ENCODE measurements at regions not wholly inside any gene's neighbourhood (a gene's known extent, or its start where the extent isn't known, plus 50 kb on each side); places are given as distances from the start of the nearest gene placed in this dataset.

DNA sequence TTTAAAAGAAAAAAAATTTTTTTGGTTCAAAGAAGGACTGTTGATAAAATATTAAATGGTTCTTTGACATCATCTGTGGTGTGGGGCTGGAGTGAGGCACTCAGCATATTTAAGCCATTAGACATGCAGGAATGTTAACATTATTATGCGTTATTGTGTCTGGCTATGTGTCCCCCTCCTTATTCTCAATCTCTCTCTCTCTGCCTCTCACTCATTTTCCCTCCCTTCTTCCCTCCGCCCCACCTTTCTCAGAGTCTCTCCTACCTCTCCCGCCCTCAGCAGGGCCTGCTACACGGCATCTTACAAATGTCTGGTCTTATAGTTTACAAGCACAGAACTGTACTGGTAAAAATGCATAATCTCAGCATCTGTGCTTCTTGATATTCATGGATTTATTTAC, 287.8 kb upstream of the TMEM161B start:
- no peak for DNase-seq (ENCODE audit: low read depth)
- H3K4me3 ChIP-seq (ENCODE audit: control insufficient read depth, low read depth, low read length), result no peak overlapping the region
- TF ChIP-seq, protein P1, sequence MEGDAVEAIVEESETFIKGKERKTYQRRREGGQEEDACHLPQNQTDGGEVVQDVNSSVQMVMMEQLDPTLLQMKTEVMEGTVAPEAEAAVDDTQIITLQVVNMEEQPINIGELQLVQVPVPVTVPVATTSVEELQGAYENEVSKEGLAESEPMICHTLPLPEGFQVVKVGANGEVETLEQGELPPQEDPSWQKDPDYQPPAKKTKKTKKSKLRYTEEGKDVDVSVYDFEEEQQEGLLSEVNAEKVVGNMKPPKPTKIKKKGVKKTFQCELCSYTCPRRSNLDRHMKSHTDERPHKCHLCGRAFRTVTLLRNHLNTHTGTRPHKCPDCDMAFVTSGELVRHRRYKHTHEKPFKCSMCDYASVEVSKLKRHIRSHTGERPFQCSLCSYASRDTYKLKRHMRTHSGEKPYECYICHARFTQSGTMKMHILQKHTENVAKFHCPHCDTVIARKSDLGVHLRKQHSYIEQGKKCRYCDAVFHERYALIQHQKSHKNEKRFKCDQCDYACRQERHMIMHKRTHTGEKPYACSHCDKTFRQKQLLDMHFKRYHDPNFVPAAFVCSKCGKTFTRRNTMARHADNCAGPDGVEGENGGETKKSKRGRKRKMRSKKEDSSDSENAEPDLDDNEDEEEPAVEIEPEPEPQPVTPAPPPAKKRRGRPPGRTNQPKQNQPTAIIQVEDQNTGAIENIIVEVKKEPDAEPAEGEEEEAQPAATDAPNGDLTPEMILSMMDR (IDR thresholded peaks at IDR 0.05; ENCODE audit: control insufficient read depth, insufficient read depth, low read depth, low read length, missing control alignments), result no peak

DNA sequence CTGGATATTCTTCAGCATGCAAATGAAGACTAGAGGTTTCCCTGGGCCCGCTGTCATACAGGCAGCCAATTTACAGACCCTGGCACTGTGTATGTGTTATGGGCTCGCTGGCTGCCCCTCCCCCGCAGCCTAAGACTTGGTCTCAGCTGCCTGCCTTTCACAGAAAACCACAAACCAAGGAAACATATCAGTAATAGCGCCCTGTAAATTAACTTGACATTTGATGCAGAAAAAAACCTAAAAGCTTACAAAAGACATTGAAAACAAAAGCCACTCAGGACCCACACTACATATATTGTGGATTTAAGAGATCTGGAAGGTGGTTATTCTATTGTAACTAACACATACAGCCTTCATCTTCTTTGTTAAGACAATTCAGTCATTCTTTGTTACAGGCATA, 287.0 kb upstream of the TMEM161B start:
- TF ChIP-seq, protein P1 (IDR thresholded peaks at IDR 0.05; ENCODE audit: control insufficient read depth, insufficient read depth, low read depth, low read length, missing control alignments), result no peak
- DNase-seq (ENCODE audit: low read depth), result no peak

DNA sequence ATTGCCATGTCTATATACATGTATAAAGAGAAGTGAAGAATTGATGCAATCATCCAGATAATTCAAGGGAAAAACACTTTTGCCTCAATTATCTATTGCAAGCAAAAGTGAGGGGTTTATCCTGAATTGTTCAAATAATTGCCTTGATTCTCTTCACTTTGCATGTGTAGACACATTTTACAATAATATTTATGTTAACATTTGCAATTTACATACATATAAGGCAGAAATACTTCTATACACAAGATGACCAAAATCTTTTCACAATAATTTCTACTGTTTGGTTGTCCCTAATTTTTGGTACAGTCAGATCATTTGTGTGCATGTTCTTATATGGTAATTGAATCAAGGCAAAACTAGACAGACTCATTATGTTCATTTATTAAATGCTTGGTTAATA, 285.3 kb upstream of the TMEM161B start:
- TF ChIP-seq, protein P1 (IDR thresholded peaks at IDR 0.05; ENCODE audit: control insufficient read depth, insufficient read depth, low read depth, low read length, missing control alignments), result no peak
- no peak overlapping the region for H3K4me3 ChIP-seq (ENCODE audit: control insufficient read depth, low read depth, low read length)
- no peak for DNase-seq (ENCODE audit: low read depth)

More for the DNA sequence above, 287.0 kb upstream of the TMEM161B start:
- H3K4me3 ChIP-seq (ENCODE audit: control insufficient read depth, low read depth, low read length), result no peak overlapping the region

DNA sequence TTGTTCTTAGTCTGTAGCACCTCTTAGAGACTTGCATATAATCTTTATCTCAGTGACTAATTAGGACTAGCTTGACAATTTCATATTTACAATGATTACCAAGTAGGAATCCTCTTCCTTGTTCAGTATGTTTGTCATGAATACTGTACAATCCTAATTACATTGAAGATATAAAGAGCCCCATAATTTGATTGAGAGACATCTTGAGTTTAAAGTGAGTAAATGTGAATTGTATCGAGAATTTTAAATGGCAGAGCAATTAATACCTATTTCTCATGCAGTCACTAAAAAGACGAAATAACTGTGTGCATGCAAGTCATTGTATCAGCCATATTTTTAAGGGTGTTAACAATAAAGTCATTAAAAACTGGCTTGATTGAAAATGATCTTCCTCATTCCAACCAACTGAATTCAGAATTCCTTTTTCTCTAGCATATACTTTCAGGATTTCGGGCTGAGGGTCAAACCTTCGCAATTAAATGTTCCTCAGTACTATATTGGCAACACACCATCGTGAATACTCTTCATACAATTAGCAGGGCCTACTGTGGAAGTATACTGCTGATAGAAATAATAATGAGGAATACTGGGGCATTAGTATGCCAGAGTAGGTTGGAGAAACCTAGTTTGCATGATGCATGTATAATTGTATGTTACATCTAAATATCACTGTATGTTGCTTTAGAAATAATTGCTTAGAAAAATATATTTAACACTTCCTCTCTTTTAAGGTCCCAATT, 284.7 kb upstream of the TMEM161B start:
- no peak overlapping the region for H3K4me3 ChIP-seq (ENCODE audit: control insufficient read depth, low read depth, low read length)
- TF ChIP-seq, protein P1 (IDR thresholded peaks at IDR 0.05; ENCODE audit: control insufficient read depth, insufficient read depth, low read depth, low read length, missing control alignments), result no peak
- DNase-seq (ENCODE audit: low read depth), result no peak

DNA sequence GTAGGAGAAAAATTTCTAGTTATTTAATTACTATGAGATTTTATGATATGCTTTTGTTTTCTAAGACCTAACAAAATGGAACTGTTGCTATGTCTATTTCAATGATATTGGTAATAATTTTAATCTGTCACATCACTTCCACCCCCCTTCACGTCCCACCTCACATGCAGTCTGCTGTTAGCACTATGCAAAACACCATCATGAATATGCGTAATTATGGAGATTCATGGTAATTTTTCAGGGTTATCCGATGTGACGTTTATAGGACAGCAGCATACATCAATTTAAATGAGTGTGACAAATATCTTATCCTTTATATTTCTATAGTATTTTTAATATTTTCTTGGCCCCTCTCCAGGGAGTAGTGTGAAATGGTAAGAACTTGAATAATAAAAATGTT, 283.8 kb upstream of the TMEM161B start:
- DNase-seq (ENCODE audit: low read depth), result no peak

DNA sequence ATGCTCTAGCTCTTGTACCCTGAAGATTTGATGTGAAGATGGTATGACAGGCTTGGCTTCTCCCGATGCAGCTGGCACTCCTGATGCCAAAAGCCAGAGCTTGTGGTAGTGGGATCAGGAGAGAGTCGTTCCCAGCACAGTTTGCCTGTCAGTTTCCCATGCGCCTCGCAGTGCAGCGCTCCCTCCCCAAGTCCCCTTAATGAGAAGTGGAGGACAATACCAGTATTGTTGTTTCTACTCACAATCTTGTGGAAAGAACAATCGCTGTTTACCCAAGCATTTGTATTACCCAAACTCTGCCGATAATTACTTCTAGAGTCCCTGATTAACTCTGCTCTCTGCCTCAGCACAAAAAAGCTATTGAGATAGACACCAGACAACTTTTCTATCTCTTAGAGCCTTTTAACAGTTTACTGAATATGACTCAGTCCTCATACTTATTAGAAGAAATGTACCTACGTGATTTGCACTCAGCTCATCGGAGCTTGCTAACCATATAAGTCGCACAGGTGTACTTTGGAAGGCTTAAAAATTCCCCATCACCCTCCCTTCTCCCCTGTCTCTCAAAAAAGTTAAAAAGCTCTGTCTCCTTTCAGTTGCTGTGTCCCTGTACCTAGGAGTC, 283.2 kb upstream of the TMEM161B start:
- H3K4me3 ChIP-seq (ENCODE audit: control insufficient read depth, low read depth, low read length), result no peak overlapping the region
- no peak for DNase-seq (ENCODE audit: low read depth)
- TF ChIP-seq, protein P1 (IDR thresholded peaks at IDR 0.05; ENCODE audit: control insufficient read depth, insufficient read depth, low read depth, low read length, missing control alignments), result no peak

More for the DNA sequence above, 283.8 kb upstream of the TMEM161B start:
- H3K4me3 ChIP-seq (ENCODE audit: control insufficient read depth, low read depth, low read length), result no peak overlapping the region
- TF ChIP-seq, protein P1 (IDR thresholded peaks at IDR 0.05; ENCODE audit: control insufficient read depth, insufficient read depth, low read depth, low read length, missing control alignments), result no peak

Measured in AG09309 (cell line).